ENCODE measurements at regions not wholly inside any gene's neighbourhood (a gene's known extent, or its start where the extent isn't known, plus 50 kb on each side); places are given as distances from the start of the nearest gene placed in this dataset.
A peak's percentile ranks its signal among the peaks of the same experiment; 100 is the strongest.

DNA sequence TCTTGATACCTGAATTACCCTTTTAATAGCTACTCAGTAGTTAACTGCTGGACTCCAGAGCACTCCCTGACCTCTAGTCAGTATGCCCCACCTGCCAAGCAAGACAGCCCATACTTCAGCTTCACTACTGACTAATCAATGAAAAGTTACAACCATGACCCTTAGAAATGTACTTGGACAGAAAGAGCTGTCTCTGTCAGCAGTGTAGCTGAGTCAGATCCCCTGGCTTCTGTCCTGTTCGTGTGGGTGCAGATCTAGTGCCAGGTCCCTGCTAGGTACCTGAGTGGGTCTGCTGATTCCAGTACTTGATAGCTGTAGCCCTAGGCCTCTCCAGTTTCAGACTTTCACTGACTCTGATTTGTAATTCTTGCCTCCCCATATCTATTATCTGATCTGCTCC lies 265.8 kb upstream of the POU2AF2 start:
- BruUV-seq (replicated peaks): no TSS peak
- ATAC-seq (peak; percentile 53; the same call in 1 of the 2 replicates), DNase-seq (ENCODE audit: low read depth, low spot score) (no peak)
- intact Hi-C loops (cut with micrococcal nuclease; ENCODE audit: unreplicated experiment) (no loop called here), in situ Hi-C loops (cut with HindIII; ENCODE audit: low pct_unique_long_range_greater_than_20kb, low sequenced_read_pairs) (no loop called here)
- Histone ChIP-seq H3K27ac (ENCODE audit: low read length) (no peak overlapping the region), H3K4me3 (ENCODE audit: low read depth in 2 of 2, low read length in 2 of 2) (no peak overlapping the region), H3K27me3 (ENCODE audit: control insufficient read depth, insufficient read depth, low read length) (no peaks in the 10 kb centered on the region), H3K4me1 (ENCODE audit: control insufficient read depth, insufficient read depth, low read length) (no peaks in the 10 kb centered on the region), H3K36me3 (ENCODE audit: control insufficient read depth, insufficient read depth, low read length) (no peaks in the 10 kb centered on the region), H3K9me3 (ENCODE audit: control insufficient read depth, insufficient read depth, low read depth, low read length) (no peaks in the 10 kb centered on the region)
- TF ChIP-seq TCF7L2 (IDR thresholded peaks at IDR 0.05; ENCODE audit: low read depth, low read length) (no peak), REST (IDR thresholded peaks at IDR 0.05; ENCODE audit: insufficient read depth in 1 of 2, low read depth in 2 of 2, low read length in 1 of 2) (no peak), SIN3A (IDR thresholded peaks at IDR 0.05; ENCODE audit: borderline replicate concordance, insufficient read depth, low read depth, low read length) (no peak), CTCF (IDR thresholded peaks at IDR 0.05) (no peak)
- CTCF ChIA-PET: interaction anchor here (0.5 kb wide), 1 partner anchor 586 kb away, joined by 3 read pairs; no protein-coding TSS in a partner anchor
- POLR2A ChIA-PET: no interaction called here

DNA sequence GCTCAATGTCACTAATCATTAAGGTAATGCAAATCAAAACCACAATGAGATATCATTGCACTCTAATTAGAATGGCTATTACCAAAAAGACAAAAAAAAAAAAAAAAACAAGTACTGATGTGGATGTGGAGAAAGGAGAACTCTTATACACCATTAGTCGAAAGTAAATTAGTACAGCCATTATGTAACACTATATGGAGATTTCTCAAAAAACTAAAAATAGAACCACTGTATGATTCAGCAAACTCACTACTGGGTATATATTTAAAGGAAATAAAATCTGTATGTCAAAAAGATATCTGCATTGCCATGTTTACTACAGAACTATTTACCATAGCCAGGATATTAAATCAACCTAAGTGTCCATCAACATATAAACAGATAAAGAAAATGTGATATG lies 265.4 kb upstream of the ARHGAP20 start:
- ChIA-PET POLR2A (no interaction called here), CTCF (no interaction called here)
- in situ Hi-C loops (cut with HindIII; ENCODE audit: low pct_unique_long_range_greater_than_20kb, low sequenced_read_pairs) (no loop called here), intact Hi-C loops (cut with micrococcal nuclease; ENCODE audit: unreplicated experiment) (no loop called here)
- no peak for DNase-seq (ENCODE audit: low read depth, low spot score)
- H3K9me3 ChIP-seq (ENCODE audit: control insufficient read depth, insufficient read depth, low read depth, low read length): no peaks in the 10 kb centered on the region
- no peaks in the 10 kb centered on the region for H3K4me1 ChIP-seq (ENCODE audit: control insufficient read depth, insufficient read depth, low read length)
- no TSS peak for BruUV-seq (replicated peaks)
- no peak overlapping the region for H3K4me3 ChIP-seq (ENCODE audit: low read depth in 2 of 2, low read length in 2 of 2)
- H3K27ac ChIP-seq (ENCODE audit: low read length): no peak overlapping the region
- H3K27me3 ChIP-seq (ENCODE audit: control insufficient read depth, insufficient read depth, low read length): no peaks in the 10 kb centered on the region
- no peak for ATAC-seq
- no peaks in the 10 kb centered on the region for H3K36me3 ChIP-seq (ENCODE audit: control insufficient read depth, insufficient read depth, low read length)
- TF ChIP-seq REST (IDR thresholded peaks at IDR 0.05; ENCODE audit: insufficient read depth in 1 of 2, low read depth in 2 of 2, low read length in 1 of 2): no peak
- TF ChIP-seq POLR2AphosphoS5 (IDR thresholded peaks at IDR 0.05; ENCODE audit: low read depth, low read length): no peak
- no peak for TF ChIP-seq TCF7L2 (IDR thresholded peaks at IDR 0.05; ENCODE audit: low read depth, low read length)
- no peak for TF ChIP-seq SIN3A (IDR thresholded peaks at IDR 0.05; ENCODE audit: borderline replicate concordance, insufficient read depth, low read depth, low read length)
- TF ChIP-seq CTCF (IDR thresholded peaks at IDR 0.05): no peak
